ENCODE measurements at regions not wholly inside any gene's neighbourhood (a gene's known extent, or its start where the extent isn't known, plus 50 kb on each side); places are given as distances from the start of the nearest gene placed in this dataset.

DNA sequence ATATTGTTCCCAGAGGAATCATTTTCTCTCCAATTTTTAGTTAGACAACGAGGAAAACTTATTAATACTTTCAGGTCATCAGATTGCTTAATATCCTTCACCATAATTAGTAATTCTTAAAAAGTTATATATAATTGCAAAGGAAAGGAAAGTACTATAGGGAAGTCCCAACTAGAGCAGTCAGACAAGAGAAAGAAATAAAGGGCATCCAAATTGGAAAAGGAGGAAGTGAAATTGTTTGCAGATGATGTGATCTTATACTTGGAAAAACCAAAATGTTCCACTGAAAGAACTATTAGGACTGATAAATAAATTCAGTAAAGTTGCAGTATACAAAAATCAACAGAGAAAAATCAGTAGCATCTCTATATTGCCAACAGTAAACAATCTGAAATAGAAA lies 223.5 kb upstream of the MEF2C start:
- Histone ChIP-seq H3K4me3 (ENCODE audit: low read length) (no peak overlapping the region), H3K27ac (ENCODE audit: low read length) (no peak overlapping the region), H3K9ac (ENCODE audit: low read length) (no peak overlapping the region), H4K20me1 (ENCODE audit: insufficient read depth) (no peaks in the 10 kb centered on the region), H3K4me2 (ENCODE audit: low read length) (no peak overlapping the region), H3K9me2 (ENCODE audit: insufficient read depth, low read length) (no peaks in the 10 kb centered on the region), H3F3A (ENCODE audit: insufficient read depth, low read length, poor library complexity, severe bottlenecking) (no peaks in the 10 kb centered on the region), H3K79me2 (replicated peaks; ENCODE audit: insufficient read depth, low read length) (no peaks in the 10 kb centered on the region), H2AFZ (ENCODE audit: low read depth, low read length) (no peak overlapping the region), H3K9me3 (ENCODE audit: low read length) (no peaks in the 10 kb centered on the region), H3K36me3 (ENCODE audit: insufficient read depth, low read length) (no peaks in the 10 kb centered on the region), H3K27me3 (ENCODE audit: insufficient read depth, low read depth, low read length) (no peaks in the 10 kb centered on the region)
- TF ChIP-seq SMC3 (conservative IDR thresholded peaks at IDR 0.05; ENCODE audit: poor library complexity) (no peak), RAD21 (conservative IDR thresholded peaks at IDR 0.05) (no peak), EZH2 (IDR thresholded peaks at IDR 0.05; ENCODE audit: borderline replicate concordance, insufficient read depth, low read length, poor library complexity, severe bottlenecking) (no peak), EP300 (conservative IDR thresholded peaks at IDR 0.05; ENCODE audit: poor library complexity, severe bottlenecking) (no peak), MXI1 (conservative IDR thresholded peaks at IDR 0.05; ENCODE audit: poor library complexity, severe bottlenecking) (no peak), POLR2AphosphoS5 (IDR thresholded peaks at IDR 0.05) (no peak), TAF1 (IDR thresholded peaks at IDR 0.05; ENCODE audit: low read depth) (no peak)
- TF ChIP-seq, protein P1, sequence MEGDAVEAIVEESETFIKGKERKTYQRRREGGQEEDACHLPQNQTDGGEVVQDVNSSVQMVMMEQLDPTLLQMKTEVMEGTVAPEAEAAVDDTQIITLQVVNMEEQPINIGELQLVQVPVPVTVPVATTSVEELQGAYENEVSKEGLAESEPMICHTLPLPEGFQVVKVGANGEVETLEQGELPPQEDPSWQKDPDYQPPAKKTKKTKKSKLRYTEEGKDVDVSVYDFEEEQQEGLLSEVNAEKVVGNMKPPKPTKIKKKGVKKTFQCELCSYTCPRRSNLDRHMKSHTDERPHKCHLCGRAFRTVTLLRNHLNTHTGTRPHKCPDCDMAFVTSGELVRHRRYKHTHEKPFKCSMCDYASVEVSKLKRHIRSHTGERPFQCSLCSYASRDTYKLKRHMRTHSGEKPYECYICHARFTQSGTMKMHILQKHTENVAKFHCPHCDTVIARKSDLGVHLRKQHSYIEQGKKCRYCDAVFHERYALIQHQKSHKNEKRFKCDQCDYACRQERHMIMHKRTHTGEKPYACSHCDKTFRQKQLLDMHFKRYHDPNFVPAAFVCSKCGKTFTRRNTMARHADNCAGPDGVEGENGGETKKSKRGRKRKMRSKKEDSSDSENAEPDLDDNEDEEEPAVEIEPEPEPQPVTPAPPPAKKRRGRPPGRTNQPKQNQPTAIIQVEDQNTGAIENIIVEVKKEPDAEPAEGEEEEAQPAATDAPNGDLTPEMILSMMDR (IDR thresholded peaks at IDR 0.05; ENCODE audit: poor library complexity, severe bottlenecking), result no peak
- TF ChIP-seq, protein P2, sequence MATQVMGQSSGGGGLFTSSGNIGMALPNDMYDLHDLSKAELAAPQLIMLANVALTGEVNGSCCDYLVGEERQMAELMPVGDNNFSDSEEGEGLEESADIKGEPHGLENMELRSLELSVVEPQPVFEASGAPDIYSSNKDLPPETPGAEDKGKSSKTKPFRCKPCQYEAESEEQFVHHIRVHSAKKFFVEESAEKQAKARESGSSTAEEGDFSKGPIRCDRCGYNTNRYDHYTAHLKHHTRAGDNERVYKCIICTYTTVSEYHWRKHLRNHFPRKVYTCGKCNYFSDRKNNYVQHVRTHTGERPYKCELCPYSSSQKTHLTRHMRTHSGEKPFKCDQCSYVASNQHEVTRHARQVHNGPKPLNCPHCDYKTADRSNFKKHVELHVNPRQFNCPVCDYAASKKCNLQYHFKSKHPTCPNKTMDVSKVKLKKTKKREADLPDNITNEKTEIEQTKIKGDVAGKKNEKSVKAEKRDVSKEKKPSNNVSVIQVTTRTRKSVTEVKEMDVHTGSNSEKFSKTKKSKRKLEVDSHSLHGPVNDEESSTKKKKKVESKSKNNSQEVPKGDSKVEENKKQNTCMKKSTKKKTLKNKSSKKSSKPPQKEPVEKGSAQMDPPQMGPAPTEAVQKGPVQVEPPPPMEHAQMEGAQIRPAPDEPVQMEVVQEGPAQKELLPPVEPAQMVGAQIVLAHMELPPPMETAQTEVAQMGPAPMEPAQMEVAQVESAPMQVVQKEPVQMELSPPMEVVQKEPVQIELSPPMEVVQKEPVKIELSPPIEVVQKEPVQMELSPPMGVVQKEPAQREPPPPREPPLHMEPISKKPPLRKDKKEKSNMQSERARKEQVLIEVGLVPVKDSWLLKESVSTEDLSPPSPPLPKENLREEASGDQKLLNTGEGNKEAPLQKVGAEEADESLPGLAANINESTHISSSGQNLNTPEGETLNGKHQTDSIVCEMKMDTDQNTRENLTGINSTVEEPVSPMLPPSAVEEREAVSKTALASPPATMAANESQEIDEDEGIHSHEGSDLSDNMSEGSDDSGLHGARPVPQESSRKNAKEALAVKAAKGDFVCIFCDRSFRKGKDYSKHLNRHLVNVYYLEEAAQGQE (IDR thresholded peaks at IDR 0.05; ENCODE audit: borderline replicate concordance), result no peak

DNA sequence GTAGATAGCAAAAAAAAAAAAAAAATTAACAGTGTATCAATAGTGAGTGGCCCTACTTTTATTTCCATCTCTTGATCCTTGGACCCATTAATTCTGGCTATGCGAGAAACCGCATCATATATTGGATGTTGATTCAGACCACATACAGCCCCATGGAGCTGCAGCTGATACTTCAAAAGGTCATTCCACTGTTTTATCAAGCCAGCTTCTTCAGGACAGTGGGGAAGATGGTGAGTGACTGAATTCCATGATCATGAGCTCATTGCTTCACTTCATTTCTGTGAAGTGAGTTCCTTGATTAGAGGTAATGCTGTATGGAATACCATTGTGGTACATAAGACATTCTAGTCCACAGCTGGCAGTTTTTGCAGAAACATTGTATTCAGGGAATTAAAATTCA lies 222.9 kb upstream of the MEF2C start:
- Histone ChIP-seq H4K20me1 (ENCODE audit: insufficient read depth) (no peaks in the 10 kb centered on the region), H3K36me3 (ENCODE audit: insufficient read depth, low read length) (no peaks in the 10 kb centered on the region), H3K4me3 (ENCODE audit: low read length) (no peak overlapping the region), H3F3A (ENCODE audit: insufficient read depth, low read length, poor library complexity, severe bottlenecking) (no peaks in the 10 kb centered on the region), H3K9me3 (ENCODE audit: low read length) (no peaks in the 10 kb centered on the region), H3K4me2 (ENCODE audit: low read length) (no peak overlapping the region), H2AFZ (ENCODE audit: low read depth, low read length) (no peak overlapping the region), H3K9ac (ENCODE audit: low read length) (no peak overlapping the region), H3K27ac (ENCODE audit: low read length) (no peak overlapping the region), H3K9me2 (ENCODE audit: insufficient read depth, low read length) (no peaks in the 10 kb centered on the region), H3K79me2 (replicated peaks; ENCODE audit: insufficient read depth, low read length) (no peaks in the 10 kb centered on the region), H3K27me3 (ENCODE audit: insufficient read depth, low read depth, low read length) (no peaks in the 10 kb centered on the region)
- TF ChIP-seq RAD21 (conservative IDR thresholded peaks at IDR 0.05) (no peak), SMC3 (conservative IDR thresholded peaks at IDR 0.05; ENCODE audit: poor library complexity) (no peak), MXI1 (conservative IDR thresholded peaks at IDR 0.05; ENCODE audit: poor library complexity, severe bottlenecking) (no peak), EP300 (conservative IDR thresholded peaks at IDR 0.05; ENCODE audit: poor library complexity, severe bottlenecking) (no peak), TAF1 (IDR thresholded peaks at IDR 0.05; ENCODE audit: low read depth) (no peak), POLR2AphosphoS5 (IDR thresholded peaks at IDR 0.05) (no peak), EZH2 (IDR thresholded peaks at IDR 0.05; ENCODE audit: borderline replicate concordance, insufficient read depth, low read length, poor library complexity, severe bottlenecking) (no peak)
- TF ChIP-seq, protein P2 (IDR thresholded peaks at IDR 0.05; ENCODE audit: borderline replicate concordance), result no peak
- TF ChIP-seq, protein P1 (IDR thresholded peaks at IDR 0.05; ENCODE audit: poor library complexity, severe bottlenecking), result no peak

Data from neural cell (in vitro differentiated cells).